ENCODE measurements at regions not wholly inside any gene's neighbourhood (a gene's known extent, or its start where the extent isn't known, plus 50 kb on each side); places are given as distances from the start of the nearest gene placed in this dataset.

DNA sequence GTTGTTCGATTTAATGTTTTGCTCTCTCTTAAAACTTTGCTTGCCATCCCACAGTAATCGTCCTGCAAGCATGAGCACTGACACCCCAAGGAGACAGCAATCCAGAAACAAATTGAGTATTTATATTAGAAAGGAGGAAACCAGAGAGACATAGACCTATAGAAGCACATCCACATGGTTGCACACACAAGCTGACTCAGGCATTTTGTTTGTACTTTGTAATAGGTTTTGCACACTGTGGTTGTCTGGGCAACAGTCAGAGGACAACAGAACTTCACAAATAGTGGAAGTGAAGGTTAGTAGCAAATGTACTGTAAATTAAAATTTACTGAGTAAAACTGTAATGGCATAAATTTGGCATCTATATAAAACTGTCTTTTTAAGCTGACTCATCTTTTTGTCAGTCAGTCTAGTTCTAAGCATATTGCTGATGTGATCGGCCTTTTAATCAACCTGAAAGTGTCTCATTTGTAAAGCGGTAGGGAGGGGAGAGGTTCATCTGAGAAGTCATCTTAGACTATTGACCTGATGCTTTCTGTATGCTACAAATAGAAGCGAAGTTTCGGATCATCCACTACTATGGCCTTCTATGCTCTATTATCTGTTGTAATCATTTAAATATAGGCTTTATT lies 1624.7 kb downstream of the ARAP2 start:
- TF ChIP-seq EZH2phosphoT487 (IDR thresholded peaks at IDR 0.05; ENCODE audit: insufficient read depth, low read depth) (no peak), EZH2 (IDR thresholded peaks at IDR 0.05; ENCODE audit: insufficient read depth, poor library complexity, severe bottlenecking) (no peak)
- 26 to 31% methylated on average over 6 of the region's 6 CpGs for WGBS, 2 experiments (ENCODE audit: low coverage in 1 of 2, low lambda C conversion rate in 2 of 2, missing lambda C conversion rate in 2 of 2)
- Histone ChIP-seq H3K4me3 (no peak overlapping the region), H3K4me1 (ENCODE audit: insufficient read depth) (no peaks in the 10 kb centered on the region), H3K79me2 (ENCODE audit: insufficient read depth) (no peaks in the 10 kb centered on the region), H3F3A (ENCODE audit: insufficient read depth) (no peaks in the 10 kb centered on the region), H3K27me3 (replicated peaks; ENCODE audit: insufficient read depth) (no peaks in the 10 kb centered on the region), H3K9me3 (ENCODE audit: low read depth) (no peaks in the 10 kb centered on the region), H4K20me1 (ENCODE audit: insufficient read depth) (no peaks in the 10 kb centered on the region), H2AFZ (no peak overlapping the region), H3K4me2 (ENCODE audit: unreplicated experiment) (no peak overlapping the region), H3K9ac (no peak overlapping the region), H3K36me3 (ENCODE audit: low read depth) (no peaks in the 10 kb centered on the region), H3K27ac (no peak overlapping the region), H3K9me2 (ENCODE audit: insufficient read depth) (no peaks in the 10 kb centered on the region)
- in situ Hi-C loops (cut with MboI): no loop called here
- DNase-seq: no peak

DNA sequence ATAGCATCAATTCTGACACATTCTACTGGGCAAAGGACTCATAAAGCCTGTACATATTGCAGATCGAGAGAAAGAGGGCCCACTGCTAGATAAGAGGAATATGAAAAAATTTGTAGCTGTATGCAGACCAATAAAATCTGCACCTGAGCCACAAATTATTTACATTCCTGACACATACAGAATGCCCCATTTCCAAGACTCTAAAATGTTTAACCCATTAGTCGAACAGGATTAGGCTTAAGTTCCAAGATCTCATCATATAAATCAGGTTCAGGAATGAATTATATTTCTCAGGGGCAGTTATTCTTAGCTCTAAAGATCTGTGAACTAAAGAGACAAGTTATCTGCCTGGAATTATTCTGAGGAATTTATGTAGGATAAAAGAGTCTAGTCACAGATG lies 1615.8 kb downstream of the ARAP2 start:
- H3K4me1 ChIP-seq (ENCODE audit: insufficient read depth): no peaks in the 10 kb centered on the region
- H3K4me3 ChIP-seq: no peak overlapping the region
- H3K9me2 ChIP-seq (ENCODE audit: insufficient read depth): no peaks in the 10 kb centered on the region
- H3K4me2 ChIP-seq (ENCODE audit: unreplicated experiment): no peak overlapping the region
- WGBS, 2 experiments (ENCODE audit: low coverage in 1 of 2, low lambda C conversion rate in 2 of 2, missing lambda C conversion rate in 2 of 2): 21% methylated on average over 2 of the region's 2 CpGs
- in situ Hi-C loops (cut with MboI): no loop called here
- no peaks in the 10 kb centered on the region for H3K27me3 ChIP-seq (replicated peaks; ENCODE audit: insufficient read depth)
- no peaks in the 10 kb centered on the region for H3K79me2 ChIP-seq (ENCODE audit: insufficient read depth)
- no peaks in the 10 kb centered on the region for H3K9me3 ChIP-seq (ENCODE audit: low read depth)
- no peak overlapping the region for H3K27ac ChIP-seq
- H3F3A ChIP-seq (ENCODE audit: insufficient read depth): no peaks in the 10 kb centered on the region
- H3K36me3 ChIP-seq (ENCODE audit: low read depth): no peaks in the 10 kb centered on the region
- H4K20me1 ChIP-seq (ENCODE audit: insufficient read depth): no peaks in the 10 kb centered on the region
- no peak overlapping the region for H2AFZ ChIP-seq
- TF ChIP-seq EZH2 (IDR thresholded peaks at IDR 0.05; ENCODE audit: insufficient read depth, poor library complexity, severe bottlenecking) (no peak), EZH2phosphoT487 (IDR thresholded peaks at IDR 0.05; ENCODE audit: insufficient read depth, low read depth) (no peak)
- no peak overlapping the region for H3K9ac ChIP-seq
- DNase-seq: no peak

DNA sequence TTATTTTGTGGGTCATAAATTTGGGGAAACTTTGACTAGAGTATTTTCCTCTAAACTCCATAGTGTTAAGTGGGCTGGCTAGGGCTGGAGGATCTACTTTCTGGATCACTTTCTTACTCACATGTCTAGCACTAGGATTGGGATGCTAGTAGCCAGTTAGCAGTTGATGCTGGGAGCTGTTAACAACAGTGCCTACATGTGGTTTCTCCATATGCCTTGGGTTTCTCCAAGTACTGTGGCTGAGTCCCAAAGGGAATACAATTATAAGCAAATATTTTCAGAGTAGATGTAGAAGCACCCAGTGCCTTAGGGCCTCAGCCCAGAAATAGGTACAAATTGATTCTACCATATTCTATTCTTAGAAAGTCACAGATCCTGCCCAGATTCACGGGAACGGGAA lies 1614.9 kb downstream of the ARAP2 start:
- TF ChIP-seq EZH2 (IDR thresholded peaks at IDR 0.05; ENCODE audit: insufficient read depth, poor library complexity, severe bottlenecking): no peak
- no peak for TF ChIP-seq EZH2phosphoT487 (IDR thresholded peaks at IDR 0.05; ENCODE audit: insufficient read depth, low read depth)
- H3K27me3 ChIP-seq (replicated peaks; ENCODE audit: insufficient read depth): no peaks in the 10 kb centered on the region
- no peak overlapping the region for H3K9ac ChIP-seq
- no peak overlapping the region for H3K27ac ChIP-seq
- 20 to 34% methylated on average over 2 of the region's 2 CpGs for WGBS, 2 experiments (ENCODE audit: low coverage in 1 of 2, low lambda C conversion rate in 2 of 2, missing lambda C conversion rate in 2 of 2)
- no peaks in the 10 kb centered on the region for H3K4me1 ChIP-seq (ENCODE audit: insufficient read depth)
- no peaks in the 10 kb centered on the region for H3K79me2 ChIP-seq (ENCODE audit: insufficient read depth)
- no peaks in the 10 kb centered on the region for H3F3A ChIP-seq (ENCODE audit: insufficient read depth)
- in situ Hi-C loops (cut with MboI): no loop called here
- no peaks in the 10 kb centered on the region for H3K36me3 ChIP-seq (ENCODE audit: low read depth)
- H3K9me3 ChIP-seq (ENCODE audit: low read depth): no peaks in the 10 kb centered on the region
- no peak for DNase-seq
- no peak overlapping the region for H3K4me2 ChIP-seq (ENCODE audit: unreplicated experiment)
- no peaks in the 10 kb centered on the region for H4K20me1 ChIP-seq (ENCODE audit: insufficient read depth)
- H3K9me2 ChIP-seq (ENCODE audit: insufficient read depth): no peaks in the 10 kb centered on the region
- H3K4me3 ChIP-seq: no peak overlapping the region
- H2AFZ ChIP-seq: no peak overlapping the region

- H2AFZ ChIP-seq: no peak overlapping the region
- H3K27me3 ChIP-seq (replicated peaks; ENCODE audit: insufficient read depth): no peaks in the 10 kb centered on the region
- H3K9me2 ChIP-seq (ENCODE audit: insufficient read depth): no peaks in the 10 kb centered on the region
- no peak overlapping the region for H3K4me2 ChIP-seq (ENCODE audit: unreplicated experiment)
- no peaks in the 10 kb centered on the region for H3K4me1 ChIP-seq (ENCODE audit: insufficient read depth)
- 29 to 32% methylated on average over 2 of the region's 2 CpGs for WGBS, 2 experiments (ENCODE audit: low coverage in 1 of 2, low lambda C conversion rate in 2 of 2, missing lambda C conversion rate in 2 of 2)
- H3F3A ChIP-seq (ENCODE audit: insufficient read depth): no peaks in the 10 kb centered on the region
- no peak overlapping the region for H3K4me3 ChIP-seq
- H3K36me3 ChIP-seq (ENCODE audit: low read depth): no peaks in the 10 kb centered on the region
- DNase-seq: no peak
- in situ Hi-C loops (cut with MboI): no loop called here
- TF ChIP-seq EZH2 (IDR thresholded peaks at IDR 0.05; ENCODE audit: insufficient read depth, poor library complexity, severe bottlenecking) (no peak), EZH2phosphoT487 (IDR thresholded peaks at IDR 0.05; ENCODE audit: insufficient read depth, low read depth) (no peak)
- H3K79me2 ChIP-seq (ENCODE audit: insufficient read depth): no peaks in the 10 kb centered on the region
- H3K27ac ChIP-seq: no peak overlapping the region
- H4K20me1 ChIP-seq (ENCODE audit: insufficient read depth): no peaks in the 10 kb centered on the region
- no peak overlapping the region for H3K9ac ChIP-seq
- no peaks in the 10 kb centered on the region for H3K9me3 ChIP-seq (ENCODE audit: low read depth)
Observed at GRCh38 chr4:34633241-34633640, 1611.1 kb downstream of the ARAP2 start.

DNA sequence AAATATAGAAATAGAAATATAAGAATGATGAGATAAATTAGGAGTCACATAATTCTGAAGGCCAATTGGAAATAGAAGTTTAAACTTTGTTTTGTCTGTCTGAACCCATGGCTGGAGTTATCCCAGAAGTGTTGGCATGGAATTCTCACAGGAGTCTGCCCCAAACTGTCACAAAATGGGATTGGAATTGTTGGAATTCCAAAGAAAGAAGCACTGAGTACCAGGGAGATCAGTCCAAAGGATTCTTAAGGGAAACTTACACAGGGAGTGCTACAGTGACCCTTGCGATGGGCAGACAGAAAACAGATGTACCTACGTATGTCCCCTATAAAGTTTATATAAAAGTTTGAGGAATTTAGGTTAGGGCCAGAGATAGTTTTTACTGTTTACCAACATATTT lies 1607.7 kb downstream of the ARAP2 start:
- H4K20me1 ChIP-seq (ENCODE audit: insufficient read depth): no peaks in the 10 kb centered on the region
- H3K4me2 ChIP-seq (ENCODE audit: unreplicated experiment): no peak overlapping the region
- H3K9me2 ChIP-seq (ENCODE audit: insufficient read depth): no peaks in the 10 kb centered on the region
- H3K27me3 ChIP-seq (replicated peaks; ENCODE audit: insufficient read depth): no peaks in the 10 kb centered on the region
- DNase-seq: no peak
- no peak overlapping the region for H3K27ac ChIP-seq
- no peaks in the 10 kb centered on the region for H3K36me3 ChIP-seq (ENCODE audit: low read depth)
- TF ChIP-seq EZH2 (IDR thresholded peaks at IDR 0.05; ENCODE audit: insufficient read depth, poor library complexity, severe bottlenecking) (no peak), EZH2phosphoT487 (IDR thresholded peaks at IDR 0.05; ENCODE audit: insufficient read depth, low read depth) (no peak)
- H3K4me1 ChIP-seq (ENCODE audit: insufficient read depth): no peaks in the 10 kb centered on the region
- 53 to 59% methylated on average over 2 of the region's 2 CpGs for WGBS, 2 experiments (ENCODE audit: low coverage in 1 of 2, low lambda C conversion rate in 2 of 2, missing lambda C conversion rate in 2 of 2)
- in situ Hi-C loops (cut with MboI): no loop called here
- no peaks in the 10 kb centered on the region for H3K9me3 ChIP-seq (ENCODE audit: low read depth)
- H3K9ac ChIP-seq: no peak overlapping the region
- H3K4me3 ChIP-seq: no peak overlapping the region
- no peaks in the 10 kb centered on the region for H3K79me2 ChIP-seq (ENCODE audit: insufficient read depth)
- no peak overlapping the region for H2AFZ ChIP-seq
- no peaks in the 10 kb centered on the region for H3F3A ChIP-seq (ENCODE audit: insufficient read depth)
